Epithelial cell of esophagus (primary cell): ENCODE measurements at regions not wholly inside any gene's neighbourhood (a gene's known extent, or its start where the extent isn't known, plus 50 kb on each side); places are given as distances from the start of the nearest gene placed in this dataset.
A peak's percentile ranks its signal among the peaks of the same experiment; 100 is the strongest.

ENCODE experiments used
- DNase-seq: peaks from one replicate; pipeline ENCODE4 v3.0.0; 2010; ENCODE audit warnings: low read depth
- H3K4me3 ChIP-seq: 2 replicates; pipeline ENCODE4 v1.5.1; 2011; ENCODE audit warnings: mild to moderate bottlenecking, low read length, control low read depth
- TF ChIP-seq, protein P1 (sequence below): IDR thresholded peaks from 2 replicates; pipeline ENCODE4 v1.5.1; 2011; ENCODE audit warnings: low read depth, mild to moderate bottlenecking, low read length, control low read depth, inconsistent platforms; ENCODE audit not compliant: insufficient read depth; ENCODE audit errors: missing control alignments

DNA sequence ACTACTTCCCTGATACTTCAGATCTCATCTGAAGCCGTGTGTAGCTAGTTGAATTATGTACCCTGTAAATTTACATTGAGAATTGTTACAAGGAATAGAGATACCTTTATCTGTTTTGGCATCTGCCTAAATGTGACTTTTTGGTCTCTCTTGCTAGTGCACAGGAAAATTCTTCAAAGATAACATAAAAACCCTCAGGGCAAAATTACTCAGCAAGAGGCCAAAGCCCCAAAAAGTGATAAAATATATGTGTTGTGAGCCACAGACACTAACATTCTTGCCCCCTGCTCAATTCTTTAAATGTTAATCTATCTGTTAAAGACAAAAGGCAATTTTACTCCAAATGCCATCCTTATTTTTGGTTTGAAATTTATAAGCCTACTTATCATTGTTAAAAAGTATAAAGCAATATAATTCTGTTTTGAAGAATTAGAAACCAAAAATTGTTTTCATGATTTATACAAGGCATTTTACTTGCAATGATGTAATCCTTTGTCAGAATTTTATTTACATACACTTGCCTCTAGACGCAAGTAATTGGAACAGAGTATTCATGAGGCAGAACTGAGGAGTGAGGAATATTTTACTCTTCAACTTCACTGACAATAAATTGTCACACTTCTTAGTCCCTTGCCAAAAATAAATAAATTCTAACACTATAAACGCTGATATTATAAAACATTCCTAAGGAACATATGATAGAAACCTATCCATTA, 186.2 kb downstream of the EPM2A start:
- H3K4me3 ChIP-seq, result no peak overlapping the region
- TF ChIP-seq, protein P1, sequence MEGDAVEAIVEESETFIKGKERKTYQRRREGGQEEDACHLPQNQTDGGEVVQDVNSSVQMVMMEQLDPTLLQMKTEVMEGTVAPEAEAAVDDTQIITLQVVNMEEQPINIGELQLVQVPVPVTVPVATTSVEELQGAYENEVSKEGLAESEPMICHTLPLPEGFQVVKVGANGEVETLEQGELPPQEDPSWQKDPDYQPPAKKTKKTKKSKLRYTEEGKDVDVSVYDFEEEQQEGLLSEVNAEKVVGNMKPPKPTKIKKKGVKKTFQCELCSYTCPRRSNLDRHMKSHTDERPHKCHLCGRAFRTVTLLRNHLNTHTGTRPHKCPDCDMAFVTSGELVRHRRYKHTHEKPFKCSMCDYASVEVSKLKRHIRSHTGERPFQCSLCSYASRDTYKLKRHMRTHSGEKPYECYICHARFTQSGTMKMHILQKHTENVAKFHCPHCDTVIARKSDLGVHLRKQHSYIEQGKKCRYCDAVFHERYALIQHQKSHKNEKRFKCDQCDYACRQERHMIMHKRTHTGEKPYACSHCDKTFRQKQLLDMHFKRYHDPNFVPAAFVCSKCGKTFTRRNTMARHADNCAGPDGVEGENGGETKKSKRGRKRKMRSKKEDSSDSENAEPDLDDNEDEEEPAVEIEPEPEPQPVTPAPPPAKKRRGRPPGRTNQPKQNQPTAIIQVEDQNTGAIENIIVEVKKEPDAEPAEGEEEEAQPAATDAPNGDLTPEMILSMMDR, result no peak
- DNase-seq, result no peak

DNA sequence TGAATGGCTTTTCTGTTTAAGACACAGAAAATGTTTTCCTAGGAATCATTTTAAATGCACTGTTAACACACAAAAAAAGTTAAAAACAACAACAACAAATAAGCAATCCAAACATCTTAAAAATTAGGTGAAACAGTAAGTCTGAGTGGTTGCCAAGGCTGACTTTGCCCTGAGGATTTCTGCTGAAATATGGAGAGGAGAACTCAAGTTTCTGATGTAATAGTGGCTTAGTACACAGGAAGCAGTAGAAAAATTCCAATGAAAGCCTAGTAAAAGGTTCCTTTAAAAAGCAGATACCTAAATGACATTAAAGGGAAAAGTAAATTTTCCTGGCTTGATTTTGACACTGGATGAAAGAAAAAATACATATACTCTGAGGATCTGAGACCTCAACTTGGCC, 184.2 kb downstream of the EPM2A start:
- TF ChIP-seq, protein P1, result no peak
- DNase-seq, result no peak
- no peak overlapping the region for H3K4me3 ChIP-seq

DNA sequence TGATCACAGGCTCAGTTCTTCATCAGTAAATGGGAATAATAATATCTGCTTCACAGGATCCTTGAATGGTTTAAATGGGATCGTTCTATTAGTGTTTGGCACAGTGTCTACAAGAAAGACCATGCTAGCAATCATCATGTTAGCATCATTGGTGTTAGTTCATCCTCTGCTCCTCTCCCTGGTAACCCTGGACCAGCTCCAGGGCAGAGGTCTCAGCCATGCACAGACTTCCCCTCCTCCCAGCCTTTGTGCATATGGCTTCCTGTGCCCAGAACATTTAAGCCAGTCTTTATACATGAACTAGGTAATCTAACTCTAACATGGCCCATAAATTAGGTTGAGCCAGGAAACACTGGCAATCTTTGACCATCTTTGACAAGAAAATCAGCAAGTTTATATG, 180.2 kb downstream of the EPM2A start:
- no peak overlapping the region for H3K4me3 ChIP-seq
- TF ChIP-seq, protein P1, result no peak
- DNase-seq, result no peak

DNA sequence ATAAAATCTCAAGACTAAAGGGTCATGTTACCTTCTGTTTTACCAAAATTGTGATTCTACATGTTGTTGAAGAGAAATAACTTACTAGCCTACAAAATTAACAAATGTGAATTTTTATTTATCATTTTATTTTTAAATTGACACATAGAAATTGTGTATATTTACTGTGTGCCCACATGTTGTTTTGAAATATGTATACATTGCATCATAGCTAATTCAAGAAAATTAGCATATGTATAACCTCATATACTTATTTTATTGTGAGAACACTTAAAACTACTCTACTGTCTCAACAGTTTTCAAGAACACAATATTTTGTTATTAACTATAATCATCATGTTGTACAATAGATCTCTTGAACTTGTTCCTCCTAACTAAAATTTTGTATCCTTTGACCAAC, 177.8 kb downstream of the EPM2A start:
- TF ChIP-seq, protein P1, result no peak
- H3K4me3 ChIP-seq, result no peak overlapping the region

DNA sequence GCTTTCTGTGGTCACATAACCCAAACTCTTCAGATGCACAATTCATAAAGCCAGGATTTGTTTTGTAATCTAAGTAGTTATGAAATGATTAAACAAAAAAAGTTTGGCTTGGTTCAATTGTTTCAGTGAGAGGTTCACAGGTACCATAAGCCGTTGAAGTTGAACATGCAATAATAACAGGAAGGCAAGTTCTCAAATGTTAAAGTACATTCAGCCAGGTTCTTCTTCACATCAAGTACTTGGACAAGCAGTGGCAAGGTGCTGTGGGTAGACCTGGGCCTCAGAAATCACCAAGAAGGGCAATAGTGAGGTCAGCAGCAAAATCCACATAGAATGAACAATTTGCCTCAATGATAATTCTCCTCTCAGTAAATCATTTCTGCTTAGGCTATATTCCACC, 175.5 kb downstream of the EPM2A start:
- H3K4me3 ChIP-seq, result no peak overlapping the region
- TF ChIP-seq, protein P1, result no peak
- no peak for DNase-seq

More for the DNA sequence above, 177.8 kb downstream of the EPM2A start:
- no peak for DNase-seq

DNA sequence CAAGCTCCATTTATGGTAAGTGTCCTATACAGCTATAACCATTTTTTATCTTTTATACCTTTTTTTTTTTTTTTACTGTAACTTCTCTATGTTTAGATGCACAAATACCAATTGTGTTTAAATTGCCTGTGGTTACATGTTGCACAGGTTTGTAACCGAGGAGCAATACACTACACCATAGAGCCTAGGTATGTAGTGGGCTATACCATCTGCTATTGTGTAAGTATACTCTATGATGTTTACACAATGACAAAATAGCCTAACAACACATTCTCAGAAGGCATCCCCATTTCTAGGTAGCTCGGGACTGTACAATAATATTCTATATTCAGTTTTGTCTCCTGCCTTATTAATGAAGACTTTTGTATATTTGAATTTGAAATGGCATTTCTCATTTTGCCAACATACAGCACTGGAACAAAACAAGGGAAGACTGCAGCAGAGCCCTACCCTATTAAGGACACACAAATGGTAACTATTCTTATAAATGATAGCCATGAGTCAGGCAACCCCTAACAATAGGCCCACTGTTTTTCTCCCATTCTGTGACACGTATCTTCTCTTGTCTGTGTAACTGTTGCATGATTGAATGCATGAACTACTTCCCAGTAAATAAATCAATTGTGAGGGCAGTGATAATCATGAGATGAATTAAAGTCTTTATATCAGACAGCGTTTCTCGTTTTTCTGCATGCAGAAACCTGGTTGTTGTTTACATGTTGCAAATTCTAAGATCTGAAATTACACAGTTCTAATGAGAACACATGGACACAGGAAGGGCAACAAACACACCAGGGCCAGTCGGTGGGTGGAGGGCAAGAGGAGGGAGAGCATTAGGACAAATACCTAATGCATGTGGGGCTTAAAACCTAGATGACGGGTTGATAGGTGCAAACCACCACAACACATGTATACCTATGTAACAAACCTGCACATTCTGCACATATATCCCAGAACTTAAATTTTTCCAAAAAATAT, 173.9 kb downstream of the EPM2A start:
- peak; percentile 23 for DNase-seq
- TF ChIP-seq, protein P1, result no peak
- H3K4me3 ChIP-seq, result no peak overlapping the region
